HG02938 (cell line): ENCODE measurements at regions not wholly inside any gene's neighbourhood (a gene's known extent, or its start where the extent isn't known, plus 50 kb on each side); places are given as distances from the start of the nearest gene placed in this dataset.

ENCODE experiments used
- ATAC-seq: cut with Tn5 transposase; IDR thresholded peaks from one replicate; pipeline ENCODE4 v1.9.1; 2021; ENCODE audit warnings: mild to moderate bottlenecking, moderate library complexity; ENCODE audit not compliant: unreplicated experiment

DNA sequence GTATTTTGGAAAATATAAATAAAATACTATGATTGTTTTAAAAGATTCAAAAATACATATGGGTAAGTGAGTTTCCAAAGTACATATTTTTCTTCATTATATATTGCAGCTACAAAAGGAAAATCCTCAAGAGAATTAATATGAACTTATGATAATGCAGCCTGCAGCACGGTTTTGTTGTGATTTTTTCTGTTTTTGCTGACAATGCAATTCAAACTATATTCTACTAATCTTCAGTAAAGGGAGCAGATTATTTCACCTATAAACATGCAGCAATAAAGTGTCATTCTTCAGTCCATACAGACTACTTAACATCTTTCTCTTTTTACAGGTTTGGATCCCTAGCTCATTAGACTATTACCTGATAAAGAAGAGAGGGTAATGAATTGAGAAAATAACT, 582.1 kb upstream of the MGAT4C start:
- ATAC-seq = no peak

DNA sequence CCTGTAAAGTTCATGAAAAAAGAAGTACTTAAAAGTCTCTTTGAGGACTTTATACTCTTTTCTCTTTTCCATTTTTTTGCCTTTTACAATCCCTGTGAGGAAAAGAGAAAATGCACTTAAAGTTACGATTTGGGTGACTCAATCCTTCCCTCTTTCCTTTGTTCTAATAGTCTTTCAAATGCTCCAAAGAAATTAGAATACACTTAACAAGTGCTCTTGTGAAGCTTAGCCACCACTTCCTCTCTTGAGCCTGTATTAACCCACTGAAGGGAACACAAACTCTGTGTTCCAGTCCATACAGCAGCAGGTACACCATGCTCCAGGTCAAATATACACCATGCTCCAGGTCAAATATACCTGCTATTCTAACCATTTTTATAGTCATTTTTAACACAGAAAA, 581.1 kb upstream of the MGAT4C start:
- no peak for ATAC-seq

GRCh38 chr12:86834217-86834616, 578.0 kb upstream of the MGAT4C start:
- ATAC-seq = no peak

- no peak for ATAC-seq
These were observed 571.2 kb upstream of the MGAT4C start for GRCh38 chr12:86827409-86827808.

GRCh38 chr12:86826051-86826450, 569.9 kb upstream of the MGAT4C start:
- ATAC-seq = no peak

GRCh38 chr12:86801439-86801838, 545.2 kb upstream of the MGAT4C start:
- no peak for ATAC-seq

DNA sequence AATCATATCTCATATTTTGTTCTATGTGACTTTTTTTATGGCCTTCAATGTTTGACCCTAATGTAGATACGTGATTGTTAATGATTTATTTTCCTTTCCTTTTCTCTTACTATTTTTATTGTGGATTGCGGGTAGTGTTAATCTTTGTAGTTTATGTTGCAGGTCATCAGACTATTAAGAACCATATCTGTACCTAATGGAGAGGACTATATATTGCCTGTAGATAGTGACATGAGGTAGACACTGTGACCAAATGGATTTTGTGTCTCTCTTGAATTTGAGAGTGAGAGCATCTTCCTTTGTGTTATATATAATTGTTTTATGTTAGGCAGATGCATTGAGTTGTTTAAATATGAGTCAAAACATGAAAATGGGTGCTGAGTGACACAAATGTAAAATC, 543.4 kb upstream of the MGAT4C start:
- ATAC-seq = no peak

DNA sequence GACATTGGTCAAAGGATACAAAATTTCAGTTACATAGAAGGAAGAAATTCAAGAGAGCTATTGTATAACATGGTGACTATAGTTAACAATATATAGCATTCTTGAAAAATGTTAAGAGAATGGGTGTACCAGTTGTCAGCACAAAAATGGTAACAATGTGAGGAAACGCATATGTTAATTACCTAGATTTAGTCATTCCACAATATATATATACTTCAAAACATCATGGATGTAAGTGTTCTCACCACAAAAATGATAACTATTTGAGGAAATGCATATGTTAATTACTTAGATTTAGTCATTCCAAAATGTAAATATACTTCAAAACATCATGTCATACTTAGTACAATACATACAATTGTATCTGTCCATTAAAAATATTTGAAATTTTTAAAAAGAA, 540.4 kb upstream of the MGAT4C start:
- ATAC-seq = no peak

- no peak for ATAC-seq
These were observed 532.5 kb upstream of the MGAT4C start for GRCh38 chr12:86788661-86789060.

GRCh38 chr12:86787419-86787818, 531.2 kb upstream of the MGAT4C start:
- ATAC-seq = no peak

DNA sequence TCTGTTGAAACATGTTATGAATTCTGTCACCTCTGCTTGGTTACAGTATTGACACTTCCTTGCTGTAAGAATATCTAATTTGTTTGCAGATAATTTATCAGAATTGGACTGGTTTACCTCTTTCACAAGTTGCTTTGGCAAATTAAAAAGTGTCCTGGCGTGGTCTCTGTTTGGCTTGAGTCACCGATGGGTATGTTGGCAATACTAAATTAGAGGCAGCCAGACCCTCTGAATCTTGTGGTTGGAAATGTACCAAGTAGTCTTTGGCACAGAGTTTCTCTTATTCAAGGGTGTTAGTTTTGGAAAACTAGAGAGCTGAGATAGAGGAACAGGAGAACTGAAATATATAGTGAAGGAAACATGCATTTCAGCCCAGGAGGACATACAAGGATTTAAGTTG, 521.1 kb upstream of the MGAT4C start:
- ATAC-seq = no peak

DNA sequence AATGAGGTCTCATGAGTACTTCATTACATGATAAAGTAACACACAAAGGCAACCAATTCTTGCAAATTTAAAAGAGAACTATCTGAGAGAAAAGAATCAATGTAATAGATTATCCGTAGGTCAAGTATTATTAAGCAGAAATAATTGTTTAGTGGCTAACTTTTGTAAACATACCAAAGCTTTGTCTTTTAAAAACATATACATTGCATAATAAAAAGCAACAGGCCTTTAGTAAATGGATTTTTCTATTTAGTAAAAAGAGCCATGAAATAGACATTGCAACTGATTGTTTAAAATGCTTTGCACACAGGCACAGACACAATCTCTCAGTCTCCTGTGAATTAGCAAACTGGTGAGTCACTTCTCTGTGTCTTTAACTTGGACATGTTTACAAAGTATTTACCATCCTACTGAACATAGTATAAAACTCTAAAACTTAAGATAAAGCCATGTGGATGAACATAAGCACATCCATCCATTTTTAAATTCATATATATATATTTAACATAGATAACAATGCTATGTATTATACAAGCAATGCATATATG, 518.7 kb upstream of the MGAT4C start:
- ATAC-seq = no peak

GRCh38 chr12:86772696-86773095, 516.5 kb upstream of the MGAT4C start:
- ATAC-seq = no peak

GRCh38 chr12:86770871-86771270, 514.7 kb upstream of the MGAT4C start:
- ATAC-seq = no peak

DNA sequence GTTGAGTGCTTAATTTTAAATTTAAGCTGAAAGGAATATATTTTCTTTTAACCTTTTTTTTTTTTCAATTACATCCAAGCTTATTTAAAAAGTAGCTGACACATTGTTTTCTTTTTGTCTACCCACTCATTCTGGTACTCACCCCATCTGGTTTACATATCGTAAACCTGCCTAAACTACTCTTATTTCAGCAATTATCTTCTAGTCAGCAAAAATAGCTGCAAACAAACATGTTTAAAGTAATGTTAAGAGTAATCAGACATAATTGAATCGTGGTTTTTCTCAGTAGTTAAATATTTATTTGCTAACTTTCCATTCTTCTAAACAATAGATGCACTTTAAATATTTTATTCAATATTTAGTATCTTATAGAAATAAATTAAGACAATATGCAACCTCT, 492.7 kb upstream of the MGAT4C start:
- ATAC-seq = no peak

- no peak for ATAC-seq
These were observed 488.5 kb upstream of the MGAT4C start for GRCh38 chr12:86744547-86745212.

- no peak for ATAC-seq
These were observed 487.8 kb upstream of the MGAT4C start for GRCh38 chr12:86743875-86744536.

- no peak for ATAC-seq
These were observed 485.3 kb upstream of the MGAT4C start for GRCh38 chr12:86741531-86741930.

GRCh38 chr12:86735851-86736250, 479.7 kb upstream of the MGAT4C start:
- ATAC-seq = no peak

- no peak for ATAC-seq
These were observed 478.9 kb upstream of the MGAT4C start for GRCh38 chr12:86735072-86735471.

DNA sequence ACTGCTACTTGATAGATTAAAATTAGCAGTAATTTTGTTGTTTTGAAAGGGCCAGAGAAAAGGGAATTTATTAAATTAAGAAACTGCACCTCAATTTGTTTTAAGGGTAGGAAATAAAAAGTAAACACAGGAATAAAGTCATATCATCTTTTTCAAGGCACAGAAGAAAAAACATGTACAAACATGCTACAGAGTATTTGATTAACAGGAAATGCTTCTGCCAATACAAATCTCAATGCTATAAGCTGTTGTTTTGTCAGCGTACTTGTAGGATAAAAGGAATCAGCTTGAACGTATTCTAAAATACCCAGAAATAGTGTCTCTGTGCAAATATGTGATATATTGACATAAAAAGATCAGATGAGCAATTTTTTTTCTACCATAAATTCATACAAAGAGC, 474.0 kb upstream of the MGAT4C start:
- no peak for ATAC-seq

GRCh38 chr12:86729739-86730138, 473.5 kb upstream of the MGAT4C start:
- no peak for ATAC-seq

GRCh38 chr12:86727160-86727559, 471.0 kb upstream of the MGAT4C start:
- no peak for ATAC-seq
